H9 (cell line): ENCODE measurements at regions not wholly inside any gene's neighbourhood (a gene's known extent, or its start where the extent isn't known, plus 50 kb on each side); places are given as distances from the start of the nearest gene placed in this dataset.
"Not testable (repeated sequence)": the region's sequence is repeated elsewhere in the genome, so short reads cannot be mapped to it uniquely, and the experiment has no call there.

ENCODE experiments used
- DNase-seq: peaks from one replicate; pipeline ENCODE4 v3.0.0-alpha.2; 2017
- H2AFZ ChIP-seq: one replicate; pipeline ENCODE4 v1.6.1; 2013; ENCODE audit warnings: mild to moderate bottlenecking, low read length, control low read depth, moderate library complexity
- H2AK5ac ChIP-seq: 2 replicates; pipeline ENCODE4 v1.6.1; 2013; ENCODE audit warnings: low read length, control low read depth, mixed read lengths; ENCODE audit not compliant: insufficient read length
- H2BK120ac ChIP-seq: one replicate; pipeline ENCODE4 v1.6.1; 2013; ENCODE audit warnings: low read depth, mild to moderate bottlenecking, low read length, control low read depth, inconsistent platforms; ENCODE audit not compliant: poor library complexity, severe bottlenecking
- H2BK12ac ChIP-seq: 2 replicates; pipeline ENCODE4 v1.6.1; 2013; ENCODE audit warnings: low read length, control low read depth, mixed read lengths, low read depth; ENCODE audit not compliant: insufficient read length
- H2BK15ac ChIP-seq: 2 replicates; pipeline ENCODE4 v1.6.1; 2013; ENCODE audit warnings: low read depth, low read length, control low read depth
- H2BK20ac ChIP-seq: one replicate; pipeline ENCODE4 v1.6.1; 2013; ENCODE audit warnings: low read depth, mild to moderate bottlenecking, low read length, control low read depth, inconsistent platforms; ENCODE audit not compliant: poor library complexity, severe bottlenecking
- H2BK5ac ChIP-seq: 2 replicates; pipeline ENCODE4 v1.6.1; 2013; ENCODE audit warnings: low read length, control low read depth, mixed read lengths; ENCODE audit not compliant: insufficient read length
- H3K14ac ChIP-seq: 2 replicates; pipeline ENCODE4 v1.6.1; 2013; ENCODE audit warnings: low read length, control low read depth; ENCODE audit not compliant: insufficient read depth
- H3K18ac ChIP-seq: 2 replicates; pipeline ENCODE4 v1.6.1; 2013; ENCODE audit warnings: low read depth, mild to moderate bottlenecking, mixed read lengths, low read length, control low read depth; ENCODE audit not compliant: insufficient read length
- H3K23ac ChIP-seq: 2 replicates; pipeline ENCODE4 v1.6.1; 2013; ENCODE audit warnings: low read length, control low read depth, mixed read lengths, low read depth; ENCODE audit not compliant: insufficient read length
- H3K23me2 ChIP-seq: 2 replicates; pipeline ENCODE4 v1.6.1; 2013; ENCODE audit warnings: low read depth, mild to moderate bottlenecking, mixed read lengths, low read length, control low read depth; ENCODE audit not compliant: insufficient read length, poor library complexity, severe bottlenecking
- H3K27ac ChIP-seq: 2 replicates; pipeline ENCODE4 v1.5.1; 2013; ENCODE audit warnings: low read length, control low read depth, mixed read lengths, low read depth; ENCODE audit not compliant: insufficient read length
- H3K27me3 ChIP-seq: 2 replicates; pipeline ENCODE4 v1.6.1; 2013; ENCODE audit warnings: low read length, control low read depth, inconsistent platforms; ENCODE audit not compliant: insufficient read depth
- H3K4ac ChIP-seq: 2 replicates; pipeline ENCODE4 v1.6.1; 2013; ENCODE audit warnings: low read depth, mild to moderate bottlenecking, control low read depth, inconsistent platforms, low read length, moderate library complexity
- H3K4me1 ChIP-seq: 2 replicates; pipeline ENCODE4 v1.6.1; 2013; ENCODE audit warnings: low read length, control low read depth, inconsistent platforms; ENCODE audit not compliant: insufficient read depth
- H3K4me2 ChIP-seq: 2 replicates; pipeline ENCODE4 v1.6.1; 2013; ENCODE audit warnings: low read length, control low read depth, mixed read lengths; ENCODE audit not compliant: insufficient read length, insufficient read depth
- H3K56ac ChIP-seq: 2 replicates; pipeline ENCODE4 v1.6.1; 2013; ENCODE audit warnings: low read depth, mild to moderate bottlenecking, mixed read lengths, low read length, control low read depth; ENCODE audit not compliant: insufficient read length
- H3K79me1 ChIP-seq: 2 replicates; pipeline ENCODE4 v1.6.1; 2013; ENCODE audit warnings: low read depth, mild to moderate bottlenecking, moderate library complexity, low read length, control low read depth, inconsistent platforms; ENCODE audit not compliant: insufficient read depth, poor library complexity, severe bottlenecking
- H3K79me2 ChIP-seq: 2 replicates; pipeline ENCODE4 v1.6.1; 2013; ENCODE audit warnings: low read length, control low read depth, inconsistent platforms; ENCODE audit not compliant: insufficient read depth
- H3K9ac ChIP-seq: 2 replicates; pipeline ENCODE4 v1.6.1; 2013; ENCODE audit warnings: low read length, control low read depth, mixed read lengths; ENCODE audit not compliant: insufficient read length; ENCODE audit errors: extremely low read depth
- H3K9me3 ChIP-seq: one replicate; pipeline ENCODE4 v1.6.1; 2013; ENCODE audit warnings: low read depth, low read length, inconsistent platforms; ENCODE audit not compliant: control insufficient read depth
- H3T11ph ChIP-seq: one replicate; pipeline ENCODE4 v1.6.1; 2013; ENCODE audit warnings: mild to moderate bottlenecking, low read length, control low read depth, inconsistent platforms
- H4K20me1 ChIP-seq: one replicate; pipeline ENCODE4 v1.6.1; 2013; ENCODE audit not compliant: control insufficient read depth, insufficient read length, insufficient read depth
- H4K5ac ChIP-seq: 2 replicates; pipeline ENCODE4 v1.6.1; 2013; ENCODE audit warnings: low read depth, mild to moderate bottlenecking, mixed read lengths, low read length, control low read depth; ENCODE audit not compliant: insufficient read length
- H4K8ac ChIP-seq: replicated peaks from 2 replicates; pipeline ENCODE4 v1.6.1; 2013; ENCODE audit warnings: low read length, control low read depth, mixed read lengths, low read depth; ENCODE audit not compliant: insufficient read length
- H4K91ac ChIP-seq: 2 replicates; pipeline ENCODE4 v1.6.1; 2013; ENCODE audit warnings: low read depth, mild to moderate bottlenecking, moderate library complexity, mixed read lengths, low read length, control low read depth; ENCODE audit not compliant: insufficient read length
- H3K27ac Mint-ChIP-seq, 3 experiments: 2 replicates in 2 of 3; 3 replicates in 1 of 3; pipeline ENCODE4 v1.8.0; 2020 to 2021; ENCODE audit warnings: mixed read lengths in 3 of 3, mild to moderate bottlenecking in 1 of 3, moderate library complexity in 1 of 3
- H3K27me3 Mint-ChIP-seq: 2 replicates; pipeline ENCODE4 v1.8.0; 2021; ENCODE audit warnings: low read depth, mild to moderate bottlenecking, moderate library complexity, mixed read lengths
- H3K36me3 Mint-ChIP-seq, 3 experiments: 2 replicates in 2 of 3; 3 replicates in 1 of 3; pipeline ENCODE4 v1.8.0; 2020 to 2021; ENCODE audit warnings: low read depth in 3 of 3, mixed read lengths in 3 of 3; ENCODE audit not compliant: insufficient read depth in 1 of 3
- H3K4me1 Mint-ChIP-seq, 2 experiments: 2 replicates each; pipeline ENCODE4 v1.8.0; 2020; ENCODE audit warnings: mixed read lengths in 2 of 2
- H3K4me3 Mint-ChIP-seq, 2 experiments: 2 replicates in 1 of 2; 3 replicates in 1 of 2; pipeline ENCODE4 v1.8.0; 2020 to 2021; ENCODE audit warnings: mild to moderate bottlenecking in 2 of 2, mixed read lengths in 2 of 2, moderate library complexity in 1 of 2
- H3K9me3 Mint-ChIP-seq, 2 experiments: 2 replicates in 1 of 2; 3 replicates in 1 of 2; pipeline ENCODE4 v1.8.0; 2020; ENCODE audit warnings: mild to moderate bottlenecking in 2 of 2, mixed read lengths in 2 of 2, moderate library complexity in 1 of 2
- WGBS: extraction: QIAGEN DNeasy Blood & Tissue Kit; methylation state at CpG from one replicate; pipeline ENCODE4 v1.1.7; 2013; ENCODE audit warnings: missing lambda C conversion rate, low lambda C conversion rate, mixed read lengths; ENCODE audit not compliant: insufficient read length; ENCODE audit errors: extremely low coverage; 5-methylcytosine and 5-hydroxymethylcytosine counted together

- H2BK12ac ChIP-seq, DNase-seq, H3K4me1 ChIP-seq, H3K79me1 ChIP-seq, H3K27me3 ChIP-seq, H3K27me3 Mint-ChIP-seq, H4K20me1 ChIP-seq, H3K18ac ChIP-seq, H3K27ac Mint-ChIP-seq, H3K23ac ChIP-seq, H3K9me3 Mint-ChIP-seq, H3T11ph ChIP-seq, H3K27ac ChIP-seq, H3K4me1 Mint-ChIP-seq, H3K79me2 ChIP-seq, H2BK15ac ChIP-seq, H3K23me2 ChIP-seq, H2BK120ac ChIP-seq, H4K5ac ChIP-seq, H2BK20ac ChIP-seq, H2AK5ac ChIP-seq, H3K4me3 Mint-ChIP-seq, H3K36me3 Mint-ChIP-seq, H3K9ac ChIP-seq, H3K9me3 ChIP-seq, H3K14ac ChIP-seq, H2AFZ ChIP-seq, H3K4me2 ChIP-seq, H4K91ac ChIP-seq, H3K4ac ChIP-seq, H3K56ac ChIP-seq, H4K8ac ChIP-seq, H2BK5ac ChIP-seq: not testable (repeated sequence)
- no CpG with 5 or more reads among the region's 18 CpGs for WGBS
Measured at GRCh38 chr1:149338221-149338691, 136.6 kb upstream of the NBPF19 start.

- H3K27me3 ChIP-seq, H4K8ac ChIP-seq, H4K91ac ChIP-seq, H2BK20ac ChIP-seq, H2BK120ac ChIP-seq, H3K4me2 ChIP-seq, H3K4me1 Mint-ChIP-seq, H3K4me1 ChIP-seq, H3K4me3 Mint-ChIP-seq, H3K23ac ChIP-seq, DNase-seq, H3K56ac ChIP-seq, H3K9ac ChIP-seq, H3K23me2 ChIP-seq, H3K18ac ChIP-seq, H2BK12ac ChIP-seq, H3K27ac ChIP-seq, H3K79me2 ChIP-seq, H2AFZ ChIP-seq, H3T11ph ChIP-seq, H3K14ac ChIP-seq, H3K79me1 ChIP-seq, H3K9me3 Mint-ChIP-seq, H3K27ac Mint-ChIP-seq, H3K9me3 ChIP-seq, H3K4ac ChIP-seq, H3K36me3 Mint-ChIP-seq, H2BK5ac ChIP-seq, H4K20me1 ChIP-seq, H2AK5ac ChIP-seq, H3K27me3 Mint-ChIP-seq, H4K5ac ChIP-seq, H2BK15ac ChIP-seq: not testable (repeated sequence)
- no CpG with 5 or more reads among the region's 7 CpGs for WGBS
Measured at GRCh38 chr1:149338698-149339097, 136.1 kb upstream of the NBPF19 start.
